Hepatocyte (in vitro differentiated cells): ENCODE measurements at regions not wholly inside any gene's neighbourhood (a gene's known extent, or its start where the extent isn't known, plus 50 kb on each side); places are given as distances from the start of the nearest gene placed in this dataset.
"Not testable (repeated sequence)": the region's sequence is repeated elsewhere in the genome, so short reads cannot be mapped to it uniquely, and the experiment has no call there.

ENCODE experiments used
- DNase-seq: peaks from one replicate; pipeline ENCODE4 v3.0.0-alpha.2; 2016; ENCODE audit warnings: low spot score
- H2AFZ ChIP-seq: fragments of 200-600 bp; sonication (generic); 2 replicates; pipeline ENCODE4 v1.6.0; 2016; ENCODE audit warnings: antibody characterized with exemption, mild to moderate bottlenecking
- H3K27ac ChIP-seq: fragments of 200-600 bp; sonication (generic); 2 replicates; pipeline ENCODE4 v1.5.1; 2016; ENCODE audit warnings: mild to moderate bottlenecking
- H3K27me3 ChIP-seq: fragments of 200-600 bp; sonication (generic); 2 replicates; pipeline ENCODE4 v1.6.1; 2016
- H3K36me3 ChIP-seq: fragments of 200-600 bp; sonication (generic); replicated peaks from 2 replicates; pipeline ENCODE4 v1.5.1; 2016; ENCODE audit warnings: low read depth; ENCODE audit not compliant: insufficient read depth
- H3K4me1 ChIP-seq: fragments of 200-600 bp; sonication (generic); 2 replicates; pipeline ENCODE4 v1.5.1; 2016; ENCODE audit warnings: mild to moderate bottlenecking, moderate library complexity; ENCODE audit not compliant: insufficient read depth
- H3K4me2 ChIP-seq: fragments of 200-600 bp; sonication (generic); 2 replicates; pipeline ENCODE4 v1.6.0; 2016
- H3K4me3 ChIP-seq: fragments of 200-600 bp; sonication (generic); 2 replicates; pipeline ENCODE4 v1.5.1; 2016; ENCODE audit warnings: mild to moderate bottlenecking
- H3K79me2 ChIP-seq: fragments of 200-600 bp; sonication (generic); 2 replicates; pipeline ENCODE4 v1.6.0; 2017; ENCODE audit warnings: mild to moderate bottlenecking
- H3K9me2 ChIP-seq: fragments of 200-600 bp; sonication (generic); replicated peaks from 2 replicates; pipeline ENCODE4 v1.6.0; 2017; ENCODE audit warnings: mild to moderate bottlenecking; ENCODE audit not compliant: insufficient read depth
- H3K9me3 ChIP-seq: fragments of 200-600 bp; sonication (generic); 2 replicates; pipeline ENCODE4 v1.5.1; 2016; ENCODE audit warnings: low read depth, mild to moderate bottlenecking
- H4K20me1 ChIP-seq: fragments of 200-600 bp; sonication (generic); 2 replicates; pipeline ENCODE4 v1.6.0; 2016; ENCODE audit warnings: mild to moderate bottlenecking; ENCODE audit not compliant: insufficient read depth, poor library complexity, severe bottlenecking
- EZH2 ChIP-seq: fragments of 200-600 bp; sonication (generic); IDR thresholded peaks from 2 replicates; pipeline ENCODE4 v1.6.1; 2016; ENCODE audit warnings: antibody characterized with exemption, mild to moderate bottlenecking, borderline replicate concordance
- EZH2phosphoT487 ChIP-seq: fragments of 200-600 bp; sonication (generic); IDR thresholded peaks from one replicate; pipeline ENCODE4 v1.6.1; 2018; ENCODE audit warnings: antibody characterized with exemption, mild to moderate bottlenecking, low read depth, moderate library complexity; ENCODE audit not compliant: unreplicated experiment, severe bottlenecking
- WGBS: methylation state at CpG from one replicate; pipeline ENCODE4 v1.1.6; 2016; ENCODE audit warnings: low lambda C conversion rate; ENCODE audit errors: missing lambda C conversion rate; 5-methylcytosine and 5-hydroxymethylcytosine counted together
- TF ChIP-seq, protein P1 (sequence below): fragments of 200-600 bp; sonication (generic); IDR thresholded peaks from 2 replicates; pipeline ENCODE4 v1.5.1; 2016; ENCODE audit warnings: antibody characterized with exemption, mild to moderate bottlenecking; ENCODE audit not compliant: poor library complexity

DNA sequence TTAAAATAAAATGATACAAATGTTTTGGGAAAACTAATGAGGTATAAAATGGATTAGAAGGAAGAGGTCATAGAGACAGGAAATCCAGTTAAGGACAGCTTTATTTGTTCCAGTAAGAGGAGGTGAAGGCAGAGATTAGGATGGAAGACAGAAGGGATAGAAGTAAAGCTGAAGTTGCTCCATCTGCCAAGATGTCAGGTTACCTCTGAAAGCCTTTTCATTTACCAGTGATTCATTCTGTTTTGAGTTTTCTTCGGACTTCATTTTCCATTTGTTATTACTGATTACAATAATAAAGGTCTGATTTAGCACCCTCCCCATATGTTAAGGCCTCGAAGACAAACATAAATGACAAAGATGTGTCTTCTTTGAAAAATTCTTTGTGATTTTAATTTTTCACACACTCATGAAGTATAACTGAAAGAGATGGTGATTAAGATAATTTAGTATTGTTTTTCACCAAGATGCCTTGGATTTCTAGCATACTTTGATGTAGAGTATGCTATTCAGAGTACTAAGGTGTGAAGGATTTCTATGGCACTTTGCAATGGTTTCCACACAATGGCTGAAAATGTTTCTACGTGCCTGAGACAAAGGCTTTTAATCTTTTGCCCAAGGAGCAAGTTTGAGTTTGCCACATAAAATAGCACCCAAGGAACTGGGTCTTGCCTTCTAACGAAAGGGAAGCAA is 75.4 kb upstream of the PLAAT1 start:
- Histone ChIP-seq H3K4me2 (no peak overlapping the region), H3K9me3 (no peaks in the 10 kb centered on the region), H4K20me1 (no peaks in the 10 kb centered on the region), H2AFZ (no peak overlapping the region), H3K27me3 (no peaks in the 10 kb centered on the region), H3K79me2 (no peaks in the 10 kb centered on the region), H3K4me1 (no peaks in the 10 kb centered on the region), H3K4me3 (no peak overlapping the region), H3K9me2 (no peaks in the 10 kb centered on the region), H3K36me3 (no peaks in the 10 kb centered on the region), H3K27ac (no peak overlapping the region)
- TF ChIP-seq, protein P1, sequence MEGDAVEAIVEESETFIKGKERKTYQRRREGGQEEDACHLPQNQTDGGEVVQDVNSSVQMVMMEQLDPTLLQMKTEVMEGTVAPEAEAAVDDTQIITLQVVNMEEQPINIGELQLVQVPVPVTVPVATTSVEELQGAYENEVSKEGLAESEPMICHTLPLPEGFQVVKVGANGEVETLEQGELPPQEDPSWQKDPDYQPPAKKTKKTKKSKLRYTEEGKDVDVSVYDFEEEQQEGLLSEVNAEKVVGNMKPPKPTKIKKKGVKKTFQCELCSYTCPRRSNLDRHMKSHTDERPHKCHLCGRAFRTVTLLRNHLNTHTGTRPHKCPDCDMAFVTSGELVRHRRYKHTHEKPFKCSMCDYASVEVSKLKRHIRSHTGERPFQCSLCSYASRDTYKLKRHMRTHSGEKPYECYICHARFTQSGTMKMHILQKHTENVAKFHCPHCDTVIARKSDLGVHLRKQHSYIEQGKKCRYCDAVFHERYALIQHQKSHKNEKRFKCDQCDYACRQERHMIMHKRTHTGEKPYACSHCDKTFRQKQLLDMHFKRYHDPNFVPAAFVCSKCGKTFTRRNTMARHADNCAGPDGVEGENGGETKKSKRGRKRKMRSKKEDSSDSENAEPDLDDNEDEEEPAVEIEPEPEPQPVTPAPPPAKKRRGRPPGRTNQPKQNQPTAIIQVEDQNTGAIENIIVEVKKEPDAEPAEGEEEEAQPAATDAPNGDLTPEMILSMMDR, result no peak
- TF ChIP-seq EZH2phosphoT487 (no peak), EZH2 (no peak)
- DNase-seq, result no peak
- WGBS, result 61% methylated on average over 4 of the region's 4 CpGs

DNA sequence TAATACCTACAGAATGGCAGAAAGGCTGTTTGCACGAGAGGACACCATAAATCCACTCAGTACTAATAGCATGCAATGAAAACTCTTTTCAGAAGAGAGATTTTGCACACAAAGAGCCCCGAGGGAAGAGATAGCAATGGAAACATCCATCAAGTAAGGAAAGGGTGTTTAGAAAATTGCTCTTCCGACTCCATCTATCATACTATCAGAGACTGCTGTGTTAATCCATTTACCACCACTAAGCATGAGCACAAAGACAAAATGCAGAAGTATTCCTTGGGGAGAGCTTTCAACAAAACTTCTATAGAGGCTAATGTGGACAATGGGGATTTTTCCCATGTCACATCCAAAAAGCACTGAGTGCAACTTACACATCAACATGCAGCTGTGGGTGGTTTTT is 72.1 kb upstream of the PLAAT1 start:
- H2AFZ ChIP-seq, result no peak overlapping the region
- H3K4me2 ChIP-seq, result no peak overlapping the region
- H3K27me3 ChIP-seq, result no peaks in the 10 kb centered on the region
- TF ChIP-seq, protein P1, result no peak
- no peak for TF ChIP-seq EZH2
- TF ChIP-seq EZH2phosphoT487, result no peak
- H3K36me3 ChIP-seq, result no peaks in the 10 kb centered on the region
- no peaks in the 10 kb centered on the region for H3K9me2 ChIP-seq
- H3K9me3 ChIP-seq, result no peaks in the 10 kb centered on the region
- H3K27ac ChIP-seq, result no peak overlapping the region
- 33% methylated on average over 3 of the region's 3 CpGs for WGBS
- H3K79me2 ChIP-seq, result no peaks in the 10 kb centered on the region
- H3K4me1 ChIP-seq, result no peaks in the 10 kb centered on the region
- H4K20me1 ChIP-seq, result no peaks in the 10 kb centered on the region
- no peak overlapping the region for H3K4me3 ChIP-seq
- DNase-seq, result no peak

DNA sequence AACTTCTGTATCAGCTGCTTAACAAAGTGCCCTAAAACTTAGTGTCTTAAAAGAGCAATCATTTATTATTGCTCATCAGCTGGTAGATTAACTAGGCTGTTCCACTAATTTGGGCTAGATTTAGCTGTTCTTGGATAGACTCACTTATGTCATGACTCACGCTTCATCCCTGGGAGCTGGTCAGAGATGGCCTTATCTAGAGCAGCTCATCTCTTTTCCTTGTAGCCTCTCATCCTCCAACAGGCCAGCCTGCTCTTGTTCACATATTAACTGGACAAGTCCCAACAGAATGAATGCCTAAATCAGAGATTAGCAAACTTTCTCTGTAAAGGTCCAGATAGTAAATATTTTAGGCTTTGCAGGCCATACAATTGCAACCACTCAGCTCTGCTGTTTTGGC is 66.9 kb upstream of the PLAAT1 start:
- no peak overlapping the region for H2AFZ ChIP-seq
- no peaks in the 10 kb centered on the region for H3K4me1 ChIP-seq
- H3K27me3 ChIP-seq, result no peaks in the 10 kb centered on the region
- 70% methylated on average over 1 of the region's 1 CpG for WGBS
- no peak overlapping the region for H3K4me2 ChIP-seq
- no peak for DNase-seq
- H3K27ac ChIP-seq, result no peak overlapping the region
- H3K4me3 ChIP-seq, result no peak overlapping the region
- H3K36me3 ChIP-seq, result no peaks in the 10 kb centered on the region
- H3K79me2 ChIP-seq, result no peaks in the 10 kb centered on the region
- no peaks in the 10 kb centered on the region for H4K20me1 ChIP-seq
- TF ChIP-seq EZH2 (no peak), EZH2phosphoT487 (no peak)
- TF ChIP-seq, protein P1, result no peak
- H3K9me3 ChIP-seq, result no peaks in the 10 kb centered on the region
- H3K9me2 ChIP-seq, result no peaks in the 10 kb centered on the region

DNA sequence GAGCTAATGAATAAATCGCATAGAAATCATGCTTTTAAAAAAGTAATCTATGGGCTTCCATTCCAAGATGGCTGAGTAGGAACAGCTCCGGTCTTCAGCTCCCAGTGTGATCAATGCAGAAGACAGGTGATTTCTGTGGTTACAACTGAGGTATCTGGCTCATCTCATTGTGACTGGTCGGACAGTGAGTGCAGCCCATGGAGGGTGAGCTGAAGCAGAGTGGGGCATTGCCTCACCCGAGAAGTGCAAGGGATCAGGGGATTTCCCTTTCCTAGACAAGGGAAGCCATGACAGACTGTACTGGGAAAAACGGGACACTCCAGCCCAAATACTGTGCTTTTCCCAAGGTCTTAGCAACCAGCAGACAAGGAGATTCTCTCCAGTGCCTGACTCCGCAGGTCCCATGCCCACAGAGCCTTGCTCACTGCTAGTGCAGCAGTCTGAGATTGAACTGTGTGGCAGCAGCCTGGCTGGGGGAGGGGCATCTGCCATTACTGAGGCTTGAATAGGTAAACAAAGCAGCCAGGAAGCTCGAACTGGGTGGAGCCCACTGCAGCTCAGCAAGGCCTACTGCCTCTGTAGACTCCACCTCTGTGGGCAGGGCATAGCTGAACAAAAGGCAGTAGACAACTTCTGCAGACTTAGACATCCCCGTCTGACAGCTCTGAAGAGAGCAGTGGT is 61.5 kb upstream of the PLAAT1 start:
- not testable (repeated sequence) for H3K4me3 ChIP-seq, H3K27me3 ChIP-seq, H3K79me2 ChIP-seq, H3K9me3 ChIP-seq, H4K20me1 ChIP-seq, H3K4me1 ChIP-seq, H2AFZ ChIP-seq, H3K9me2 ChIP-seq, H3K4me2 ChIP-seq, H3K27ac ChIP-seq, DNase-seq, H3K36me3 ChIP-seq
- WGBS, result 83% methylated on average over 8 of the region's 8 CpGs
